ENCODE measurements at regions not wholly inside any gene's neighbourhood (a gene's known extent, or its start where the extent isn't known, plus 50 kb on each side); places are given as distances from the start of the nearest gene placed in this dataset.
"Not testable (repeated sequence)": the region's sequence is repeated elsewhere in the genome, so short reads cannot be mapped to it uniquely, and the experiment has no call there.

GRCh38 chr14:62432955-62433354 lies 612.3 kb downstream of the KCNH5 start:
- DNase-seq, result no peak

- no peak for DNase-seq
Observed at GRCh38 chr14:62436261-62436660, 609.0 kb downstream of the KCNH5 start.

- no peak for DNase-seq
Observed at GRCh38 chr14:62439210-62439609, 606.0 kb downstream of the KCNH5 start.

- no peak for DNase-seq
Observed at GRCh38 chr14:62443796-62444195, 601.5 kb downstream of the KCNH5 start.

GRCh38 chr14:62445570-62445969 lies 599.7 kb downstream of the KCNH5 start:
- no peak for DNase-seq

GRCh38 chr14:62451221-62451620 lies 594.0 kb downstream of the KCNH5 start:
- no peak for DNase-seq

GRCh38 chr14:62453226-62453625 lies 592.0 kb downstream of the KCNH5 start:
- DNase-seq, result no peak

GRCh38 chr14:62455446-62455845 lies 589.8 kb downstream of the KCNH5 start:
- DNase-seq, result no peak

- no peak for DNase-seq
Observed at GRCh38 chr14:62462988-62463387, 582.3 kb downstream of the KCNH5 start.

- DNase-seq, result no peak
Observed at GRCh38 chr14:62468946-62469345, 576.3 kb downstream of the KCNH5 start.

GRCh38 chr14:62470935-62471334 lies 574.3 kb downstream of the KCNH5 start:
- no peak for DNase-seq

GRCh38 chr14:62491146-62491545 lies 554.1 kb downstream of the KCNH5 start:
- no peak for DNase-seq

- DNase-seq, result no peak
Observed at GRCh38 chr14:62497708-62498107, 547.5 kb downstream of the KCNH5 start.

GRCh38 chr14:62501021-62501750 lies 544.1 kb downstream of the KCNH5 start:
- DNase-seq, result no peak

- no peak for DNase-seq
Observed at GRCh38 chr14:62505045-62505444, 540.2 kb downstream of the KCNH5 start.

GRCh38 chr14:62521309-62521708 lies 523.9 kb downstream of the KCNH5 start:
- DNase-seq, result not testable (repeated sequence)

- DNase-seq, result no peak
Observed at GRCh38 chr14:62528296-62528695, 517.0 kb downstream of the KCNH5 start.

GRCh38 chr14:62532181-62532580 lies 513.1 kb downstream of the KCNH5 start:
- no peak for DNase-seq

- DNase-seq, result no peak
Observed at GRCh38 chr14:62546862-62547474, 498.3 kb downstream of the KCNH5 start.

GRCh38 chr14:62557416-62557815 lies 487.8 kb downstream of the KCNH5 start:
- DNase-seq, result no peak

GRCh38 chr14:62558451-62558850 lies 486.8 kb downstream of the KCNH5 start:
- no peak for DNase-seq

- DNase-seq, result no peak
Observed at GRCh38 chr14:62585247-62585646, 460.0 kb downstream of the KCNH5 start.

- DNase-seq, result no peak
Observed at GRCh38 chr14:62592877-62593276, 452.4 kb downstream of the KCNH5 start.

GRCh38 chr14:62597143-62597542 lies 448.1 kb downstream of the KCNH5 start:
- no peak for DNase-seq

All from activated CD4-positive, CD25-positive, alpha-beta regulatory T cell (primary cell).